Astrocyte (in vitro differentiated cells and primary cell): ENCODE measurements at regions not wholly inside any gene's neighbourhood (a gene's known extent, or its start where the extent isn't known, plus 50 kb on each side); places are given as distances from the start of the nearest gene placed in this dataset.

Source experiments
- CTCF ChIP-seq: IDR thresholded peaks from 2 replicates; pipeline ENCODE4 v1.5.1; 2011; ENCODE audit warnings: low read depth, mild to moderate bottlenecking, inconsistent platforms, low read length, moderate library complexity; ENCODE audit not compliant: insufficient read depth
- EZH2 ChIP-seq: IDR thresholded peaks from 2 replicates; pipeline ENCODE4 v1.6.1; 2012; ENCODE audit warnings: mild to moderate bottlenecking, low read length, inconsistent platforms; ENCODE audit not compliant: insufficient read depth

- TF ChIP-seq CTCF, result no peak
- TF ChIP-seq EZH2, result no peak
Measured at GRCh38 chr3:164380156-164380555, 698.1 kb downstream of the SI start.
